Left ventricle myocardium inferior (tissue), 1 donor: ENCODE measurements at regions not wholly inside any gene's neighbourhood (a gene's known extent, or its start where the extent isn't known, plus 50 kb on each side); places are given as distances from the start of the nearest gene placed in this dataset.

ENCODE experiments used
- DNase-seq: peaks from one replicate; pipeline ENCODE4 v3.0.0-alpha.2; 2020
- H3K27ac ChIP-seq: fragments of 200-600 bp; replicated peaks from 2 replicates; pipeline ENCODE4 v1.8.0; 2021
- H3K27me3 ChIP-seq: fragments of 200-600 bp; 2 replicates; pipeline ENCODE4 v1.8.0; 2021; ENCODE audit warnings: low read depth
- H3K36me3 ChIP-seq: fragments of 200-600 bp; 2 replicates; pipeline ENCODE4 v1.8.0; 2021
- H3K4me1 ChIP-seq: fragments of 200-600 bp; 2 replicates; pipeline ENCODE4 v1.8.0; 2021
- H3K4me3 ChIP-seq: fragments of 200-600 bp; 2 replicates; pipeline ENCODE4 v1.8.0; 2021; ENCODE audit warnings: mild to moderate bottlenecking, moderate library complexity
- H3K9me3 ChIP-seq: fragments of 200-600 bp; replicated peaks from 2 replicates; pipeline ENCODE4 v1.8.0; 2021
- CTCF ChIP-seq: fragments of 200-600 bp; IDR thresholded peaks from 2 replicates; pipeline ENCODE4 v1.8.0; 2021; ENCODE audit warnings: antibody characterized with exemption, mild to moderate bottlenecking, borderline replicate concordance
- intact Hi-C: fragments of 100-400 bp; cut with micrococcal nuclease; formaldehyde crosslinking; loops from one replicate; pipeline ENCODE4 v1.11.0; 2022
- donor health status: DM: no; HTN: yes; CAD: no; lungs with severe emphysema.

- TF ChIP-seq CTCF, result no peak
- H3K27ac ChIP-seq, result no peak overlapping the region
- intact Hi-C loops, result no loop called here
- H3K4me3 ChIP-seq, result no peak overlapping the region
- H3K27me3 ChIP-seq, result no peaks in the 10 kb centered on the region
- DNase-seq, result no peak
- no peaks in the 10 kb centered on the region for H3K4me1 ChIP-seq
- H3K9me3 ChIP-seq, result peaks cover 36% of the 10 kb centered on the region
- H3K36me3 ChIP-seq, result no peaks in the 10 kb centered on the region
Observed at GRCh38 chr4:32226204-32226603, 1506.0 kb downstream of the PCDH7 start.

GRCh38 chr4:32226733-32227132, 1506.6 kb downstream of the PCDH7 start:
- Histone ChIP-seq H3K36me3 (no peaks in the 10 kb centered on the region), H3K27me3 (no peaks in the 10 kb centered on the region), H3K9me3 (peaks cover 32% of the 10 kb centered on the region), H3K4me3 (no peak overlapping the region), H3K4me1 (no peaks in the 10 kb centered on the region), H3K27ac (no peak overlapping the region)
- intact Hi-C loops, result no loop called here
- no peak for DNase-seq
- TF ChIP-seq CTCF, result no peak

- no peak for TF ChIP-seq CTCF
- no peak overlapping the region for H3K27ac ChIP-seq
- DNase-seq, result no peak
- no peak overlapping the region for H3K4me3 ChIP-seq
- no peaks in the 10 kb centered on the region for H3K36me3 ChIP-seq
- intact Hi-C loops, result no loop called here
- no peaks in the 10 kb centered on the region for H3K4me1 ChIP-seq
- no peaks in the 10 kb centered on the region for H3K27me3 ChIP-seq
- no peaks in the 10 kb centered on the region for H3K9me3 ChIP-seq
Observed at GRCh38 chr4:32243926-32244325, 1523.8 kb downstream of the PCDH7 start.

- no peaks in the 10 kb centered on the region for H3K36me3 ChIP-seq
- H3K27me3 ChIP-seq, result no peaks in the 10 kb centered on the region
- H3K4me3 ChIP-seq, result no peak overlapping the region
- H3K9me3 ChIP-seq, result no peaks in the 10 kb centered on the region
- TF ChIP-seq CTCF, result no peak
- intact Hi-C loops, result no loop called here
- DNase-seq, result no peak
- H3K27ac ChIP-seq, result no peak overlapping the region
- H3K4me1 ChIP-seq, result no peaks in the 10 kb centered on the region
Observed at GRCh38 chr4:32249040-32249439, 1528.9 kb downstream of the PCDH7 start.

GRCh38 chr4:32251126-32251525, 1531.0 kb downstream of the PCDH7 start:
- Histone ChIP-seq H3K9me3 (no peaks in the 10 kb centered on the region), H3K27ac (no peak overlapping the region), H3K4me3 (no peak overlapping the region), H3K36me3 (no peaks in the 10 kb centered on the region), H3K4me1 (no peaks in the 10 kb centered on the region), H3K27me3 (no peaks in the 10 kb centered on the region)
- TF ChIP-seq CTCF, result no peak
- no peak for DNase-seq
- intact Hi-C loops, result no loop called here

GRCh38 chr4:32251926-32252325, 1531.8 kb downstream of the PCDH7 start:
- no peak for TF ChIP-seq CTCF
- no peaks in the 10 kb centered on the region for H3K4me1 ChIP-seq
- H3K4me3 ChIP-seq, result no peak overlapping the region
- no peaks in the 10 kb centered on the region for H3K27me3 ChIP-seq
- DNase-seq, result no peak
- H3K9me3 ChIP-seq, result no peaks in the 10 kb centered on the region
- H3K36me3 ChIP-seq, result no peaks in the 10 kb centered on the region
- intact Hi-C loops, result no loop called here
- no peak overlapping the region for H3K27ac ChIP-seq
